ENCODE measurements at regions not wholly inside any gene's neighbourhood (a gene's known extent, or its start where the extent isn't known, plus 50 kb on each side); places are given as distances from the start of the nearest gene placed in this dataset.
"Not testable (repeated sequence)": the region's sequence is repeated elsewhere in the genome, so short reads cannot be mapped to it uniquely, and the experiment has no call there.

- H3K27ac ChIP-seq (ENCODE audit: low read depth in 1 of 2, low read length in 1 of 2) = peak overlapping the region in 1 of 2 donors; percentile 65
Measured at GRCh38 chr7:32727483-32728411, 163.8 kb downstream of the KBTBD2 start.

DNA sequence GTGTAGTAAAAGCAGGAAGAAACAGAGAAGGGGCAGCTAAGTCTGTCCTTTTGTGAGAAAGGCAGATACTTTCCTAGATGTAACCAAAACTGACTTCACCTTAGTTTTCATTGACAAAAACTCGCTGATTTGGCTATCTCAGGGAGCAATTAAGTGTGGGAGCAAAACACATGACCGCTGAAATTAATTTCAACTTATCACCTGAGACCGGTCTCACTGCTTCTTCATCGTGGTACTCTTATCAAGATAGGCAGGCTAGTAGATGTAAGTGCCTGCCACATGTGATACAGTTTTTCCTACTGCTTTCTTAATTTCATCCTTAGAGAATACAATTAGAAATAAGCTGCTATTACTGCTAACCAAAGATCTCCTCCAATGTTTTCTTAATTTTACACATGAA is 168.7 kb downstream of the KBTBD2 start:
- not testable (repeated sequence) for H3K4me3 ChIP-seq (ENCODE audit: low read length in 2 of 2); DNase-seq (ENCODE audit: low read depth in 6 of 9, low spot score in 9 of 9)
- WGBS = 98% methylated on average over 4 of the region's 4 CpGs

More at GRCh38 chr7:32727483-32728411, 163.8 kb downstream of the KBTBD2 start:
- peak overlapping the region; percentile 41 to 62 for H3K4me3 ChIP-seq (ENCODE audit: low read length in 2 of 2)
- H3K36me3 ChIP-seq (ENCODE audit: control insufficient read depth in 2 of 2, insufficient read depth in 2 of 2, low read length in 1 of 2); H3K4me1 ChIP-seq (ENCODE audit: control insufficient read depth in 2 of 2, insufficient read depth in 2 of 2, low read length in 2 of 2); H3K27me3 ChIP-seq (ENCODE audit: control insufficient read depth in 2 of 2, insufficient read depth in 1 of 2, low read length in 1 of 2); H3K9me3 ChIP-seq (ENCODE audit: control insufficient read depth in 2 of 2, insufficient read depth in 1 of 2, low read length in 1 of 2): not testable (repeated sequence)
- peak in 6 of 9 donors; percentile 8 to 60 (median 32) for DNase-seq (ENCODE audit: low read depth in 6 of 9, low spot score in 9 of 9)
- 4% methylated on average over 66 of the region's 66 CpGs for WGBS

DNA sequence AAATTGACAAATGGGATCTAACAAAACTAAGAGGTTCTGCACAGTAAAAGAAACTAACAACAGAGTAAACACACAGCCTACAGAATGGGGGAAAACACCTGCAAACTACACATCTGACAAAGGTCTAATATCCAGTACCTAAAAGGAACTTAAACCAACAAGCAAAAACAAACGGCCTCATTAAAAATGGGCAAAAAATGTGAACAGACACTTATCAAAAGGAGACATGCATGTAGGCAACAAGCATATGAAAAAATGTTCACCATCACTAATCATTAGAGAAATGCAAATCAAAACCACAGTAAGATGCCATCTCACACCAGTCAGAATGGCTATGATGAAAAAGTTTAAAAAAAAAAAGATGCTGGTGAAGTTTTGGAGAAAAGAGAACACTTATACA is 197.4 kb downstream of the KBTBD2 start:
- Histone ChIP-seq H3K4me3 (ENCODE audit: low read length in 2 of 2) (no peak overlapping the region), H3K9me3 (ENCODE audit: control insufficient read depth in 2 of 2, insufficient read depth in 1 of 2, low read length in 1 of 2) (no peaks in the 10 kb centered on the region), H3K4me1 (ENCODE audit: control insufficient read depth in 2 of 2, insufficient read depth in 2 of 2, low read length in 2 of 2) (no peaks in the 10 kb centered on the region), H3K36me3 (ENCODE audit: control insufficient read depth in 2 of 2, insufficient read depth in 2 of 2, low read length in 1 of 2) (no peaks in the 10 kb centered on the region), H3K27ac (ENCODE audit: low read depth in 1 of 2, low read length in 1 of 2) (no peak overlapping the region), H3K27me3 (ENCODE audit: control insufficient read depth in 2 of 2, insufficient read depth in 1 of 2, low read length in 1 of 2) (no peaks in the 10 kb centered on the region)
- WGBS = 100% methylated on average over 1 of the region's 1 CpG
- DNase-seq (ENCODE audit: low read depth in 6 of 9, low spot score in 9 of 9) = no peak

More for the DNA sequence above, 168.7 kb downstream of the KBTBD2 start:
- H3K36me3 ChIP-seq (ENCODE audit: control insufficient read depth in 2 of 2, insufficient read depth in 2 of 2, low read length in 1 of 2); H3K27ac ChIP-seq (ENCODE audit: low read depth in 1 of 2, low read length in 1 of 2); H3K27me3 ChIP-seq (ENCODE audit: control insufficient read depth in 2 of 2, insufficient read depth in 1 of 2, low read length in 1 of 2); H3K9me3 ChIP-seq (ENCODE audit: control insufficient read depth in 2 of 2, insufficient read depth in 1 of 2, low read length in 1 of 2); H3K4me1 ChIP-seq (ENCODE audit: control insufficient read depth in 2 of 2, insufficient read depth in 2 of 2, low read length in 2 of 2): not testable (repeated sequence)

GRCh38 chr7:32691965-32692815 is 196.9 kb downstream of the AVL9 start:
- H3K4me1 ChIP-seq (ENCODE audit: control insufficient read depth in 2 of 2, insufficient read depth in 2 of 2, low read length in 2 of 2); H3K4me3 ChIP-seq (ENCODE audit: low read length in 2 of 2); H3K27ac ChIP-seq (ENCODE audit: low read depth in 1 of 2, low read length in 1 of 2); H3K27me3 ChIP-seq (ENCODE audit: control insufficient read depth in 2 of 2, insufficient read depth in 1 of 2, low read length in 1 of 2); H3K9me3 ChIP-seq (ENCODE audit: control insufficient read depth in 2 of 2, insufficient read depth in 1 of 2, low read length in 1 of 2); H3K36me3 ChIP-seq (ENCODE audit: control insufficient read depth in 2 of 2, insufficient read depth in 2 of 2, low read length in 1 of 2): not testable (repeated sequence)
- WGBS = 19% methylated on average over 7 of the region's 7 CpGs
- peak in 2 of 9 donors; percentile 6 to 19 for DNase-seq (ENCODE audit: low read depth in 6 of 9, low spot score in 9 of 9)

GRCh38 chr7:32688092-32688491 is 192.8 kb downstream of the AVL9 start:
- not testable (repeated sequence) for H3K4me3 ChIP-seq (ENCODE audit: low read length in 2 of 2); H3K4me1 ChIP-seq (ENCODE audit: control insufficient read depth in 2 of 2, insufficient read depth in 2 of 2, low read length in 2 of 2); H3K9me3 ChIP-seq (ENCODE audit: control insufficient read depth in 2 of 2, insufficient read depth in 1 of 2, low read length in 1 of 2); H3K27ac ChIP-seq (ENCODE audit: low read depth in 1 of 2, low read length in 1 of 2); H3K36me3 ChIP-seq (ENCODE audit: control insufficient read depth in 2 of 2, insufficient read depth in 2 of 2, low read length in 1 of 2); DNase-seq (ENCODE audit: low read depth in 6 of 9, low spot score in 9 of 9); H3K27me3 ChIP-seq (ENCODE audit: control insufficient read depth in 2 of 2, insufficient read depth in 1 of 2, low read length in 1 of 2)
- WGBS = 95% methylated on average over 13 of the region's 13 CpGs

DNA sequence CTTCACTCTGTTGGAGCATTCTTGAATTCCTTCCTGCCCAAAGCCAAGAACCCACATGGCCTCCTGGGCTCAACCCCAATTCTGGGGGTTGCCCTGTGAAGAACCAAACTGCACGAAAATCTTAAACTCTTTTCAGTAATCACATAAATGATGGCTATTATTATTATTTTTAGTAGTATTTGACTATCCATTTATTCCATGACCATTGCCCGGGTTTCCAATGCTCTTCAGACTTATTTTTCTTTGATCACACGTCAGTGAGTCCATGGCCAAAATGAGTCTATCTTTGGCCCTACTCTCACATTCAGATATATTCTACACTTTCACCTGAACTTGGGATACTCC is 185.9 kb downstream of the AVL9 start:
- H3K9me3 ChIP-seq (ENCODE audit: control insufficient read depth in 2 of 2, insufficient read depth in 1 of 2, low read length in 1 of 2) = no peaks in the 10 kb centered on the region
- H3K36me3 ChIP-seq (ENCODE audit: control insufficient read depth in 2 of 2, insufficient read depth in 2 of 2, low read length in 1 of 2) = no peaks in the 10 kb centered on the region
- H3K4me3 ChIP-seq (ENCODE audit: low read length in 2 of 2) = no peak overlapping the region
- no peaks in the 10 kb centered on the region for H3K27me3 ChIP-seq (ENCODE audit: control insufficient read depth in 2 of 2, insufficient read depth in 1 of 2, low read length in 1 of 2)
- no peaks in the 10 kb centered on the region for H3K4me1 ChIP-seq (ENCODE audit: control insufficient read depth in 2 of 2, insufficient read depth in 2 of 2, low read length in 2 of 2)
- DNase-seq (ENCODE audit: low read depth in 6 of 9, low spot score in 9 of 9) = no peak
- no peak overlapping the region for H3K27ac ChIP-seq (ENCODE audit: low read depth in 1 of 2, low read length in 1 of 2)
- WGBS = 64% methylated on average over 3 of the region's 3 CpGs

- H3K9me3 ChIP-seq (ENCODE audit: control insufficient read depth in 2 of 2, insufficient read depth in 1 of 2, low read length in 1 of 2) = no peaks in the 10 kb centered on the region
- no peaks in the 10 kb centered on the region for H3K4me1 ChIP-seq (ENCODE audit: control insufficient read depth in 2 of 2, insufficient read depth in 2 of 2, low read length in 2 of 2)
- no peak overlapping the region for H3K4me3 ChIP-seq (ENCODE audit: low read length in 2 of 2)
- no peak for DNase-seq (ENCODE audit: low read depth in 6 of 9, low spot score in 9 of 9)
- no peaks in the 10 kb centered on the region for H3K36me3 ChIP-seq (ENCODE audit: control insufficient read depth in 2 of 2, insufficient read depth in 2 of 2, low read length in 1 of 2)
- no peaks in the 10 kb centered on the region for H3K27me3 ChIP-seq (ENCODE audit: control insufficient read depth in 2 of 2, insufficient read depth in 1 of 2, low read length in 1 of 2)
- no peak overlapping the region for H3K27ac ChIP-seq (ENCODE audit: low read depth in 1 of 2, low read length in 1 of 2)
- 87% methylated on average over 6 of the region's 6 CpGs for WGBS
Measured at GRCh38 chr7:32680259-32681173, 185.2 kb downstream of the AVL9 start.

- DNase-seq (ENCODE audit: low read depth in 6 of 9, low spot score in 9 of 9) = no peak
- Histone ChIP-seq H3K4me3 (ENCODE audit: low read length in 2 of 2) (no peak overlapping the region), H3K27ac (ENCODE audit: low read depth in 1 of 2, low read length in 1 of 2) (no peak overlapping the region), H3K9me3 (ENCODE audit: control insufficient read depth in 2 of 2, insufficient read depth in 1 of 2, low read length in 1 of 2) (no peaks in the 10 kb centered on the region), H3K4me1 (ENCODE audit: control insufficient read depth in 2 of 2, insufficient read depth in 2 of 2, low read length in 2 of 2) (no peaks in the 10 kb centered on the region), H3K27me3 (ENCODE audit: control insufficient read depth in 2 of 2, insufficient read depth in 1 of 2, low read length in 1 of 2) (no peaks in the 10 kb centered on the region), H3K36me3 (ENCODE audit: control insufficient read depth in 2 of 2, insufficient read depth in 2 of 2, low read length in 1 of 2) (no peaks in the 10 kb centered on the region)
- 98% methylated on average over 4 of the region's 4 CpGs for WGBS
Measured at GRCh38 chr7:32679192-32679591, 183.9 kb downstream of the AVL9 start.
